GM18505 (cell line): ENCODE measurements at regions not wholly inside any gene's neighbourhood (a gene's known extent, or its start where the extent isn't known, plus 50 kb on each side); places are given as distances from the start of the nearest gene placed in this dataset.

ENCODE experiments used
- ATAC-seq: cut with Tn5 transposase; IDR thresholded peaks from one replicate; pipeline ENCODE4 v1.9.1; 2021; ENCODE audit not compliant: unreplicated experiment
- POLR2A ChIP-seq: IDR thresholded peaks from 4 replicates; pipeline ENCODE4 v1.6.1; 2011; ENCODE audit warnings: borderline replicate concordance; ENCODE audit not compliant: insufficient read depth, insufficient read length; ENCODE audit errors: extremely low read depth

- ATAC-seq: no peak
Observed at GRCh38 chr16:52618753-52619497, 72.0 kb upstream of the TOX3 start.

GRCh38 chr16:52617591-52617990 lies 70.6 kb upstream of the TOX3 start:
- TF ChIP-seq POLR2A: no peak
- no peak for ATAC-seq

More at GRCh38 chr16:52618753-52619497, 72.0 kb upstream of the TOX3 start:
- TF ChIP-seq POLR2A: no peak

- ATAC-seq: no peak
Observed at GRCh38 chr16:52613508-52613907, 66.6 kb upstream of the TOX3 start.

GRCh38 chr16:52611817-52612673 lies 65.1 kb upstream of the TOX3 start:
- no peak for ATAC-seq
- no peak for TF ChIP-seq POLR2A

More at GRCh38 chr16:52613508-52613907, 66.6 kb upstream of the TOX3 start:
- no peak for TF ChIP-seq POLR2A

GRCh38 chr16:52603015-52603414 lies 56.1 kb upstream of the TOX3 start:
- no peak for TF ChIP-seq POLR2A
- no peak for ATAC-seq

- no peak for TF ChIP-seq POLR2A
- no peak for ATAC-seq
Observed at GRCh38 chr16:52597772-52598483, 51.0 kb upstream of the TOX3 start.

GRCh38 chr16:52597073-52597771 lies 50.3 kb upstream of the TOX3 start:
- no peak for ATAC-seq
- no peak for TF ChIP-seq POLR2A
